IMR-90 (cell line): ENCODE measurements at regions not wholly inside any gene's neighbourhood (a gene's known extent, or its start where the extent isn't known, plus 50 kb on each side); places are given as distances from the start of the nearest gene placed in this dataset.

Experiments
- ATAC-seq: fragments of 200-7000 bp; cut with Tn5 transposase; 2 replicates; pipeline ENCODE4 v1.9.1; 2020; ENCODE audit warnings: low read depth, mild to moderate bottlenecking, moderate library complexity
- BruUV-seq: library from RNA; stranded (reverse); fragments of 400-500 nt; replicated peaks from 2 replicates; lab custom pipeline; 2021; lab: Mats Ljungman, UMichigan
- CTCF ChIA-PET: fragments of 300-600 bp; formaldehyde crosslinking; extraction: SDS; loops from one replicate; lab custom pipeline; 2021; ENCODE audit warnings: antibody characterized with exemption; lab: Yijun Ruan, JAX
- POLR2A ChIA-PET: fragments of 300-600 bp; sonication (Branson Sonifier 250); formaldehyde crosslinking; loops from one replicate; lab custom pipeline; 2022; ENCODE audit warnings: antibody characterized with exemption; ENCODE audit not compliant: unreplicated experiment; lab: Charles Lee
- DNase-seq: peaks from one replicate; pipeline ENCODE4 v3.0.0; 2013
- H2AFZ ChIP-seq: replicated peaks from 2 replicates; pipeline ENCODE3; 2013; ENCODE audit warnings: low read length, mild to moderate bottlenecking; ENCODE audit not compliant: poor library complexity
- H2AK5ac ChIP-seq: 2 replicates; pipeline ENCODE4 v1.6.1; 2013; ENCODE audit warnings: low read depth, low read length, inconsistent platforms
- H2AK9ac ChIP-seq: replicated peaks from 2 replicates; pipeline ENCODE3; 2013; ENCODE audit warnings: mild to moderate bottlenecking, low read depth, low read length, moderate library complexity; ENCODE audit not compliant: poor library complexity
- H2BK120ac ChIP-seq: 2 replicates; pipeline ENCODE4 v1.6.1; 2013; ENCODE audit warnings: low read depth, low read length, inconsistent platforms
- H2BK15ac ChIP-seq: 3 replicates; pipeline ENCODE4 v1.6.1; 2013; ENCODE audit warnings: low read depth, low read length, inconsistent platforms
- H2BK20ac ChIP-seq: 2 replicates; pipeline ENCODE4 v1.6.1; 2013; ENCODE audit warnings: low read depth, mild to moderate bottlenecking, inconsistent platforms, low read length, moderate library complexity
- H2BK5ac ChIP-seq: 2 replicates; pipeline ENCODE4 v1.6.1; 2013; ENCODE audit warnings: mild to moderate bottlenecking, low read depth, low read length, inconsistent platforms; ENCODE audit not compliant: poor library complexity, severe bottlenecking
- H3K14ac ChIP-seq: replicated peaks from 2 replicates; pipeline ENCODE4 v1.6.1; 2013; ENCODE audit warnings: low read depth, low read length, inconsistent platforms
- H3K18ac ChIP-seq: 2 replicates; pipeline ENCODE4 v1.6.1; 2013; ENCODE audit warnings: low read depth, low read length, control low read depth
- H3K23ac ChIP-seq: 2 replicates; pipeline ENCODE4 v1.6.1; 2013; ENCODE audit warnings: low read depth, low read length, inconsistent platforms
- H3K27ac ChIP-seq: 2 replicates; pipeline ENCODE4 v1.5.1; 2013; ENCODE audit warnings: mild to moderate bottlenecking, control low read depth, low read length; ENCODE audit not compliant: insufficient read depth
- H3K27me3 ChIP-seq: 2 replicates; pipeline ENCODE4 v1.6.1; 2013; ENCODE audit warnings: low read length; ENCODE audit not compliant: control insufficient read depth, insufficient read depth
- H3K36me3 ChIP-seq: 2 replicates; pipeline ENCODE4 v1.6.1; 2013; ENCODE audit warnings: low read length, mixed read lengths; ENCODE audit not compliant: control insufficient read depth, insufficient read depth
- H3K4ac ChIP-seq: 2 replicates; pipeline ENCODE4 v1.6.1; 2013; ENCODE audit warnings: low read depth, low read length, inconsistent platforms
- H3K4me1 ChIP-seq: 2 replicates; pipeline ENCODE4 v1.6.1; 2013; ENCODE audit warnings: low read length, mixed read lengths; ENCODE audit not compliant: control insufficient read depth, insufficient read depth
- H3K4me2 ChIP-seq: 2 replicates; pipeline ENCODE4 v1.6.1; 2013; ENCODE audit warnings: low read depth, mild to moderate bottlenecking, control low read depth, low read length, moderate library complexity
- H3K4me3 ChIP-seq: 2 replicates; pipeline ENCODE4 v1.5.1; 2013; ENCODE audit warnings: low read depth, mild to moderate bottlenecking, control low read depth, low read length, moderate library complexity; ENCODE audit not compliant: insufficient read depth
- H3K56ac ChIP-seq: 2 replicates; pipeline ENCODE4 v1.6.1; 2013; ENCODE audit warnings: low read length, inconsistent platforms; ENCODE audit not compliant: insufficient read depth; ENCODE audit errors: extremely low read depth
- H3K79me1 ChIP-seq, 2 experiments: 2 replicates each; pipeline ENCODE4 v1.6.1; 2013; ENCODE audit warnings: low read length in 2 of 2, inconsistent platforms in 1 of 2, low read depth in 1 of 2
- H3K9ac ChIP-seq: 2 replicates; pipeline ENCODE4 v1.6.1; 2013; ENCODE audit warnings: low read depth, low read length, control low read depth
- H3K9me1 ChIP-seq: 2 replicates; pipeline ENCODE4 v1.6.1; 2013; ENCODE audit warnings: low read length, inconsistent platforms; ENCODE audit not compliant: insufficient read depth
- H3K9me3 ChIP-seq: 2 replicates; pipeline ENCODE4 v1.6.1; 2013; ENCODE audit warnings: low read length; ENCODE audit not compliant: control insufficient read depth, insufficient read depth
- H4K20me1 ChIP-seq: 2 replicates; pipeline ENCODE4 v1.6.1; 2013; ENCODE audit warnings: low read length, inconsistent platforms; ENCODE audit not compliant: insufficient read depth
- H4K5ac ChIP-seq: 2 replicates; pipeline ENCODE4 v1.6.1; 2013; ENCODE audit warnings: mild to moderate bottlenecking, low read depth, low read length, control low read depth
- H4K8ac ChIP-seq, 2 experiments: 2 replicates each; pipeline ENCODE4 v1.6.1; 2013; ENCODE audit warnings: low read depth in 2 of 2, low read length in 2 of 2, control low read depth in 1 of 2, inconsistent platforms in 1 of 2
- H4K91ac ChIP-seq: 2 replicates; pipeline ENCODE4 v1.6.1; 2013; ENCODE audit warnings: low read depth, low read length, inconsistent platforms; ENCODE audit not compliant: insufficient read depth
- BHLHE40 ChIP-seq: fragments of 150-350 bp; IDR thresholded peaks from 2 replicates; pipeline ENCODE4 v1.6.1; 2016; ENCODE audit warnings: mild to moderate bottlenecking, low read depth, low read length
- RCOR1 ChIP-seq: IDR thresholded peaks from 2 replicates; pipeline ENCODE4 v1.6.1; 2012; ENCODE audit warnings: mild to moderate bottlenecking, low read length, improper control_type of control experiment; ENCODE audit not compliant: insufficient replicate concordance
- dilution Hi-C: fragments of 300-500 bp; cut with HindIII; formaldehyde crosslinking; loops from one replicate; pipeline ENCODE4 v1.14.3; 2018; ENCODE audit warnings: low sequenced_read_pairs; ENCODE audit not compliant: unreplicated experiment
- in situ Hi-C: fragments of 300-500 bp; cut with MboI; formaldehyde crosslinking; loops from 3 replicates; pipeline ENCODE4 v1.14.3; 2019; ENCODE audit warnings: low sequenced_read_pairs, inconsistent platforms, mixed read lengths
- intact Hi-C: fragments of 100-400 bp; cut with micrococcal nuclease; formaldehyde crosslinking; loops from 2 replicates; pipeline ENCODE4 v1.10.0; 2022

- no peaks in the 10 kb centered on the region for H4K20me1 ChIP-seq
- H2AK9ac ChIP-seq: no peak overlapping the region
- H2AFZ ChIP-seq: no peak overlapping the region
- intact Hi-C loops (no loop called here), dilution Hi-C loops (no loop called here), in situ Hi-C loops (no loop called here)
- no peak overlapping the region for H3K23ac ChIP-seq
- no peaks in the 10 kb centered on the region for H3K36me3 ChIP-seq
- H3K9me1 ChIP-seq: peaks cover 5% of the 10 kb centered on the region; the same call in 1 of the 2 replicates
- no peak overlapping the region for H4K8ac ChIP-seq
- H3K27me3 ChIP-seq: no peaks in the 10 kb centered on the region
- no peak overlapping the region for H4K5ac ChIP-seq
- no peak overlapping the region for H3K4me3 ChIP-seq
- H2AK5ac ChIP-seq: no peak overlapping the region
- no peak overlapping the region for H3K4me2 ChIP-seq
- no peak overlapping the region for H3K4ac ChIP-seq
- ATAC-seq (no peak), DNase-seq (no peak)
- H2BK20ac ChIP-seq: no peak overlapping the region
- no peak overlapping the region for H2BK5ac ChIP-seq
- H3K27ac ChIP-seq: no peak overlapping the region
- no peak overlapping the region for H3K56ac ChIP-seq
- no peak overlapping the region for H4K91ac ChIP-seq
- H3K4me1 ChIP-seq: peaks cover under 1% of the 10 kb centered on the region; the same call in 1 of the 2 replicates
- H2BK15ac ChIP-seq: no peak overlapping the region
- BruUV-seq: no TSS peak
- H3K9me3 ChIP-seq: no peaks in the 10 kb centered on the region
- H3K14ac ChIP-seq: no peak overlapping the region
- TF ChIP-seq RCOR1: no peak
- no peak for TF ChIP-seq BHLHE40
- H3K9ac ChIP-seq: no peak overlapping the region
- no peak overlapping the region for H3K18ac ChIP-seq
- H2BK120ac ChIP-seq: no peak overlapping the region
- no peaks in the 10 kb centered on the region for H3K79me1 ChIP-seq
- ChIA-PET CTCF (no interaction called here), POLR2A (no interaction called here)
Measured at GRCh38 chr1:244328476-244328875, 123.2 kb downstream of the ADSS2 start.
